PFSK-1 (cell line): ENCODE measurements at regions not wholly inside any gene's neighbourhood (a gene's known extent, or its start where the extent isn't known, plus 50 kb on each side); places are given as distances from the start of the nearest gene placed in this dataset.

Experiments used
- FOXP2 ChIP-seq: optimal IDR thresholded peaks from 2 replicates; pipeline ENCODE3; 2011; ENCODE audit warnings: borderline replicate concordance, control low read depth, inconsistent platforms; ENCODE audit not compliant: insufficient read depth; ENCODE audit errors: extremely low read length, extremely low read depth
- TAF1 ChIP-seq: IDR thresholded peaks from 2 replicates; pipeline ENCODE4 v1.6.1; 2012; ENCODE audit warnings: low read length, control low read depth, borderline replicate concordance; ENCODE audit not compliant: insufficient read depth

- TF ChIP-seq FOXP2 (no peak), TAF1 (no peak)
Measured at GRCh38 chrX:22357621-22358020, 84.9 kb downstream of the CBLL2 start.
